Skeletal muscle tissue (tissue), 3 donors: ENCODE measurements at regions not wholly inside any gene's neighbourhood (a gene's known extent, or its start where the extent isn't known, plus 50 kb on each side); places are given as distances from the start of the nearest gene placed in this dataset.

Experiments
- H3K27ac ChIP-seq: one replicate; pipeline ENCODE4 v1.7.0; 2013; ENCODE audit warnings: mild to moderate bottlenecking, low read depth, low read length, inconsistent platforms
- H3K27me3 ChIP-seq, 3 donors: one replicate each; pipeline ENCODE4 v1.7.0; 2013; ENCODE audit warnings: low read length in 3 of 3; ENCODE audit not compliant: control insufficient read depth in 3 of 3, insufficient read depth in 3 of 3
- H3K36me3 ChIP-seq, 3 donors: one replicate each; pipeline ENCODE4 v1.7.0; 2013; ENCODE audit warnings: low read length in 3 of 3; ENCODE audit not compliant: control insufficient read depth in 3 of 3, insufficient read depth in 3 of 3
- H3K4me1 ChIP-seq, 3 donors: one replicate each; pipeline ENCODE4 v1.7.0; 2013; ENCODE audit warnings: low read length in 3 of 3, mild to moderate bottlenecking in 3 of 3; ENCODE audit not compliant: control insufficient read depth in 3 of 3, insufficient read depth in 3 of 3
- H3K4me3 ChIP-seq, 3 donors: one replicate each; pipeline ENCODE4 v1.7.0; 2013; ENCODE audit warnings: low read length in 3 of 3
- H3K9ac ChIP-seq, 3 donors: one replicate each; pipeline ENCODE4 v1.7.0; 2013; ENCODE audit warnings: low read length in 3 of 3, mild to moderate bottlenecking in 3 of 3, moderate library complexity in 2 of 3, low read depth in 1 of 3
- H3K9me3 ChIP-seq, 3 donors: one replicate each; pipeline ENCODE4 v1.7.0; 2013; ENCODE audit warnings: low read length in 3 of 3; ENCODE audit not compliant: control insufficient read depth in 3 of 3
- donor health status: Osteomylitis.

DNA sequence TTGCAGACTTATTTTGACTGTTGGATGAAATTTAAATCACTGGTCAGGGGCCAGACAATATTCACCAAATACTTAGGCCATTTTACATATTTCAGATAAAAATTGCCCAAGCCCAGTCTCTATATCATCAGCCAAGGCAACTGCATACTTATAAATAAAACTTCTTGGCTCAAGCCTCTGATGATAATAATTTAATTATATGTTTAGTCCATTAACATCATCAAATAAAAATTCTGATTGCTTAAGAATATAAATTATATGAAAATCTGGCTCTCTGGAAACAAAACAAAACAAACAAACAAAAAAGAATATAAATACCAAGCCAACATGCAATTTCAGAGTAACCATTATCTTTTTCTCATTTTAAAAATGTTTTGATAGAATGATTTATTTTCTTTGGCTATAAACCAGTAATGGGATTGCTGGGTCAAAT is 165.2 kb downstream of the BTG1 start:
- Histone ChIP-seq H3K36me3 (no peaks in the 10 kb centered on the region), H3K9ac (no peak overlapping the region), H3K27ac (no peak overlapping the region), H3K27me3 (no peaks in the 10 kb centered on the region), H3K4me1 (no peaks in the 10 kb centered on the region), H3K9me3 (no peaks in the 10 kb centered on the region), H3K4me3 (no peak overlapping the region)

DNA sequence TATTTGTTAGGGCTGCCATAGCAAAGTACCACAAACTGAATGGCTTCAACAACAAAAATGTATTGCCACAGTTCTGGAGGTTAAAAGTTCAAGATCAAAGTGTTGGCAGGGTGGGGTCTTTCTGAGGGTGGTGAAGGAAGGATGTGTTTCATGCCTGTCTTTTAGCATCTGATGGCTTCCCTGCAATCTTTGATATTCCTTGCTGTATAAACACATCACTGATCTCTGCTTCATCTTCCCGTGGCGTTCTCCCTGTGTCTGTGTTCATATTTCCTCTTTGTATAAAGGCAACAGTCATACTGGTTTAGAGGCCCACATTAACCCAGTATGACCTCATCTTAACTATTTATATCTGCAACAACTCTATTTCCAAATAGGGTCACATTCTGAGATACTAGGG is 167.5 kb downstream of the BTG1 start:
- no peaks in the 10 kb centered on the region for H3K36me3 ChIP-seq
- H3K9ac ChIP-seq: no peak overlapping the region
- H3K4me1 ChIP-seq: no peaks in the 10 kb centered on the region
- H3K27me3 ChIP-seq: no peaks in the 10 kb centered on the region
- no peak overlapping the region for H3K27ac ChIP-seq
- no peak overlapping the region for H3K4me3 ChIP-seq
- H3K9me3 ChIP-seq: no peaks in the 10 kb centered on the region

DNA sequence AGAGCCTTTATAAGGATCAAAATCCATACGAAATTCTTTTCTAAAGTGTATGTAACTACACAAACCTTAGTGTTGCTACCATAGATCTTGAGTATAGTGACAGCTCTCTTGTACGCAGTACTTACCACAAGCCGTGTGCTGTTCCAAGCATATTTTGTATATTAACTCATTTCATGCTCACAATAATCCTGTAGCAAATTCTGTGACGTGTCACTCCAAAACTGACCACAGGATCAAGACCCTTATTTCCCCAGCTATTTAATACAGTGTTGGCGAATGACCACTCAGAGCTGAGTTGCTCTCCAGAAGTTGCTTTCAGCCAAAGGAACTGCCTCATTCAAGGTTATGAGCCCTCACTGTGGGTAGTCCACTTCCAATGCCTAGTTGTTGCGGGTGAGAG is 169.8 kb downstream of the BTG1 start:
- H3K4me1 ChIP-seq: no peaks in the 10 kb centered on the region
- H3K9ac ChIP-seq: no peak overlapping the region
- no peaks in the 10 kb centered on the region for H3K9me3 ChIP-seq
- H3K4me3 ChIP-seq: no peak overlapping the region
- H3K27ac ChIP-seq: no peak overlapping the region
- no peaks in the 10 kb centered on the region for H3K27me3 ChIP-seq
- no peaks in the 10 kb centered on the region for H3K36me3 ChIP-seq

DNA sequence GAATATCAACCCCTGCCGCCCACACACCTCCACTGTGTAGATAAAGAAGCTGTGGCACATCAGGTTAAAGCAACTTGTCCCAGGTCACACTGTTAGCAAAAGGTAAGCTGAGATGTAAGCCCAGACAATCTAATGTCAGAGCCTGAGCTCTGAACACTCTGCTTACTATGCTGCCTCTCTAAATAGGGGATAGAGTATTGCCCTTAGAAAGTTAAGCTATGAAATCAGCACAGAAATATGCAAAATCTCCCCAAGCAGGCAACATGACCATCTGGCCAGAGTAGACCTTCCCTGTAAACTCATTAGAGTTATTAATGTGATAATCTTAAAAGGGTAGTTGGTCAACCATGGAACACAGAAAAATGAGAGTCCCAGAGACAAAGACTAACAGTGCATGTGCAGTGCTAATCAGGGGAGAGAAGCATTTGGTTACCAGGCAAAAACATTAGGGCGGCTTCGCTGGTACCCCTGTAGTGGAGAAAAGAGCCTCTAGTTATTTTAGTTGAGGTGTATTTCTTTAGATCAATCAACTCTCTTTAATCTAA is 171.0 kb downstream of the BTG1 start:
- no peaks in the 10 kb centered on the region for H3K27me3 ChIP-seq
- no peak overlapping the region for H3K9ac ChIP-seq
- H3K4me3 ChIP-seq: no peak overlapping the region
- no peaks in the 10 kb centered on the region for H3K36me3 ChIP-seq
- no peak overlapping the region for H3K27ac ChIP-seq
- no peaks in the 10 kb centered on the region for H3K9me3 ChIP-seq
- H3K4me1 ChIP-seq: no peaks in the 10 kb centered on the region

DNA sequence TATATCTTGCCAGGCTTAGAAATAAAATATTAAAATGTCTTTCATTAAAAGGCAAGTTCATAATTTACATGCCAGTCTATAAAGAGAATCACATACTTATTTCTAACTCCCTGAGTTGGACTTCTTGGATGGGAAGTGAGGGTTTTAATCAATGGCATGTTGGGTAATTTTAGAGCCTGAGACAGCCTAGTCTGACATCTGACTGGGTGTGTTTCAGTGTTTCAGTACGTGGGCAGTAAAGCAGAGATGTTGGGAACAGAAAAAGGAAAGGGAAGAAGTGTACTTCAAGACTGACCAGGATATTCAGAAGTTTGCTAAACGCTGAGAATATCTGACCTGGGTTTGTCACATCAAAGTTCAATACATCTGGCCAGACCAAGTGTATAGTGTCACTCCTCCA is 171.8 kb downstream of the BTG1 start:
- no peak overlapping the region for H3K27ac ChIP-seq
- no peaks in the 10 kb centered on the region for H3K27me3 ChIP-seq
- no peaks in the 10 kb centered on the region for H3K9me3 ChIP-seq
- H3K9ac ChIP-seq: no peak overlapping the region
- H3K36me3 ChIP-seq: no peaks in the 10 kb centered on the region
- H3K4me1 ChIP-seq: no peaks in the 10 kb centered on the region
- no peak overlapping the region for H3K4me3 ChIP-seq

DNA sequence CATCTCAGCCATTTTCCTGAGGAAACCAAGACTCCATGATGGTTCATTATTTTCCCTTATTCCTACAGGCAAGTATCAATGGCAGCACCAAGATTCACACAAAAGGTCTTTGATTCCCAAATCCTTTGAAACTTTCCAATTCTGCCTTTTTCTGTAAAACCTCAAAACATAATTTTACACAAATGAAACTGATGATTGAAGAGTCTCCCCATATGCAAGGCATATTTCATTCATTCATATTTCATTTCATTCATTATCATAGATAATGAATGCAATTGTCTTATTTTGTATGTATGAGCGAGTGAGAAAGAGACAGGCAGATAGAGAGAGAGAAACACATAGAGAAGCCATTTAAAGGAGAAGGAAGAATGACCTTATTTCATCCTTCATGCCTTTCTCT is 172.8 kb downstream of the BTG1 start:
- H3K27me3 ChIP-seq: no peaks in the 10 kb centered on the region
- no peaks in the 10 kb centered on the region for H3K9me3 ChIP-seq
- no peak overlapping the region for H3K4me3 ChIP-seq
- H3K9ac ChIP-seq: no peak overlapping the region
- H3K36me3 ChIP-seq: no peaks in the 10 kb centered on the region
- no peak overlapping the region for H3K27ac ChIP-seq
- H3K4me1 ChIP-seq: no peaks in the 10 kb centered on the region

DNA sequence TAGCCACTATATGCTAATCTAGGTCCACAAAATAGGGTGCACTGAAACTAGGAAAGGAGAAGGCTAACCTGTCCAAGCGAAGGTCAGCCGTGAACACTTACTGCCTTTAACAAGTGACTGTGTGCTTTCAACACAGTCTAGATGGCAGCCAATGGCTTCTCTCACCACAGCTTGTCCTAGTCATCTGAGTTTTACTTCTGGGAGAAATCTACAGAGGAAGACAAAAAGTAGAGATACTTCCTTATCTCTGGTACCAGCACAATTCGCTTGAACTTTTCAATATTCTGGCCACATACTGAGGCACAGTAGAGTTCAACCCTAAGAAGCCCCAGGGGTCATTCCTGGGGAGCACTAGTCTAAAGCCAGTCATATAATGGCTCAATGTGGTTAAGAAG is 176.9 kb downstream of the BTG1 start:
- Histone ChIP-seq H3K9ac (no peak overlapping the region), H3K4me1 (no peaks in the 10 kb centered on the region), H3K36me3 (no peaks in the 10 kb centered on the region), H3K9me3 (no peaks in the 10 kb centered on the region), H3K27ac (no peak overlapping the region), H3K4me3 (no peak overlapping the region), H3K27me3 (no peaks in the 10 kb centered on the region)

DNA sequence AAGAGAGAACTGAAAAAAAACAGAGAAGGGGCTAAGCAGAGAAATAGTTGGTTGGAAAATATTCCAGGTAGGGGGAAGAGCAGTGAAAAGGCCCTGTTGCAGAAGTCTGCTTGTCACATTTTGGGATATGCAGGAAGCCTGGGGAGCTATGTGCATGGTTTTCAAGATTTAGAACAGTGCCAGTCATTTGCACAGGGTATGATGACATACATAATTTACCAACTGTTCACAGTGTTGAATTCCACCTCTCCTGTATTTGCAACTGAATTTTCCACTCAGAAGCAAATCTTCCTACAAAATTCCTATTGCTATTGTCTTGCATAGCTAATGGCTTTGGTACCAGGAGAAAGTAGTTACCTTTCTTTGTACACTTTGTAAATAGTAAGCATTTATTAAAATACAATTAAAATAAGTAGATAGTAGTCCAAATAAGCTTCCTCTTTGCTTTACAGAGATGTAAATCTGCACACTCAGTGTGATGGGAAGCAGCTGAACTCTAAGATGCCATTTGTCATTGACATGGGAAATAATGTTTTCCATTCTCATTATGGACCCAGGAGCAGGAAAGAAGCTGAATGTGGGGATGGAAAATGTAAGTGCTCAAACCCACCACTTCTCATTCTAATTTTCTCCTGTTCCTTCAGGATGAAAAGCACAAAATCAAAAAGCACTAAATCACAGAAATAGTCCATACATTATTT is 177.4 kb downstream of the BTG1 start:
- Histone ChIP-seq H3K9me3 (no peaks in the 10 kb centered on the region), H3K36me3 (no peaks in the 10 kb centered on the region), H3K4me1 (no peaks in the 10 kb centered on the region), H3K27me3 (no peaks in the 10 kb centered on the region), H3K9ac (no peak overlapping the region), H3K4me3 (no peak overlapping the region), H3K27ac (no peak overlapping the region)

DNA sequence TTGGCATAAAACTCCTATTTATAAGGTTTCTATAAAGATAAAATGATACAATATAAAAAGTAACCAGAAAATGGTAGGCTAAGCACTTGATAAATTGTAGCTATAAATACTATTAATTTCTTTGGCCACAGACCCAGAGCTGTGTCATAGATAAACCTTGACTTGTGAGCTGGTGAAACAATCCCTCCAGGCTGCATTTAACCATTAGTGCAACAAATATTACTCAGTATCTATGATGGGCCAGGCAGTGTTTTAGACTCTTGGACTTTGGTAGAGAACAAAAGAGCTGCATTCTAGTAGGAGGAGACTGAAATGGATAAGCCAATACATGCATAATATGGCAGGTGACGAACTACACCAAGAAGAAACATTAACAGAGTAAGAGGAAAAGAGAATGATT is 178.1 kb downstream of the BTG1 start:
- Histone ChIP-seq H3K36me3 (no peaks in the 10 kb centered on the region), H3K27ac (no peak overlapping the region), H3K27me3 (no peaks in the 10 kb centered on the region), H3K9ac (no peak overlapping the region), H3K4me3 (no peak overlapping the region), H3K4me1 (no peaks in the 10 kb centered on the region), H3K9me3 (no peaks in the 10 kb centered on the region)

DNA sequence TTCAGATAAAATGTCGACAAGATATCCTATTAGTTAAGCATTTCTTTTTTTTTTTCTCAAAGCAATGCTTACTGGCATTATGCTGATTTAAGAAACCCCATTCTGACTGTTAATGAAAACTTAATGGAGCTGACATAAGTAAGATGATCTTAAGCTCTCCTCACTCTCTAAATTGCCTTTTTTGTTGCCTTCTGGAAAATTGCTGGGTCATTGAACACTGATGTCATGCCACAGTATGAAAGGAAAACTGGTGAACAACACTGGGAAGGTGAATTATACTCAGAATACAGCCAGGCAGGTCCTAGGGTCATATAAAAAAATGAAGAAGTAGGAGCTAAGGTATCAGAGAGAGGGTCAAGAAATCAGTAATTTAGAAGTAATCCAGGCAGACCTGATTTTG is 179.9 kb downstream of the BTG1 start:
- no peaks in the 10 kb centered on the region for H3K4me1 ChIP-seq
- no peak overlapping the region for H3K27ac ChIP-seq
- no peaks in the 10 kb centered on the region for H3K36me3 ChIP-seq
- H3K27me3 ChIP-seq: no peaks in the 10 kb centered on the region
- no peaks in the 10 kb centered on the region for H3K9me3 ChIP-seq
- H3K4me3 ChIP-seq: no peak overlapping the region
- no peak overlapping the region for H3K9ac ChIP-seq
